ENCODE measurements at regions not wholly inside any gene's neighbourhood (a gene's known extent, or its start where the extent isn't known, plus 50 kb on each side); places are given as distances from the start of the nearest gene placed in this dataset.

- TF ChIP-seq EZH2 (IDR thresholded peaks at IDR 0.05) = no peak
- no peak for TF ChIP-seq JUND (IDR thresholded peaks at IDR 0.05)
- no peak for TF ChIP-seq EZH2phosphoT487 (IDR thresholded peaks at IDR 0.05; ENCODE audit: borderline replicate concordance)
- TF ChIP-seq ZFX (IDR thresholded peaks at IDR 0.05) = no peak
Measured at GRCh38 chr13:26909477-26909876, 148.9 kb upstream of the GPR12 start (continued).

DNA sequence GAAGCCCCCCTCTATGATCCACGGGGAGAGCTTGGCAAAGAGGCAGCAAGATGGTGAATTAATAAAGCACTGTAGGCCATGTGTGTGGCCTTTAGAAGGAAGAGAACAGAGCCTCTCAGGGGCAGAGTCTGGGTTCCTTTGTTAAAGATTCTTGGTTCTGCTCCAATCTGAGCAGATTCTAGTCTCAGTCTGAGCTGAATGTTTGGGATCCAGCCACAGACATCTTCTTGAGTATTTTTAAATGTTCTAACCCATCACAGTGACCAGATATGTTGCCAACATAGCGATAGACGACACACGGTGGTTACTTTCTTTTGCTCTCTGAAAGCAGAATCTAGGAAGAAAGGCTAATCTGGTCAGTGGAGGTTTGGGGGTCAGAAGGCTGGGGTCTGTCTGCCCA, 147.5 kb upstream of the GPR12 start:
- no peaks in the 10 kb centered on the region for H3K79me2 ChIP-seq (ENCODE audit: insufficient read depth, low read length)
- H3K9me3 ChIP-seq (ENCODE audit: control insufficient read depth in 1 of 2, insufficient read depth in 1 of 2, low read depth in 1 of 2, low read length in 2 of 2) = no peaks in the 10 kb centered on the region
- H3K27ac ChIP-seq (ENCODE audit: low read depth, low read length) = no peak overlapping the region
- no peak overlapping the region for H3K4me3 ChIP-seq (replicated peaks in 1 of 2; ENCODE audit: low read depth in 1 of 2, low read length in 2 of 2)
- no peaks in the 10 kb centered on the region for H3K9me2 ChIP-seq (ENCODE audit: insufficient read depth)
- no peaks in the 10 kb centered on the region for H4K20me1 ChIP-seq (ENCODE audit: insufficient read depth)
- ChIA-PET RAD21 (ENCODE audit: low non-redundant PET in 1 of 2, low total read pairs in 2 of 2, uncharacterized antibody in 2 of 2, unreplicated experiment in 2 of 2) (no interaction called here), POLR2A (no interaction called here), CTCF (no interaction called here)
- intact Hi-C loops (cut with micrococcal nuclease) = no loop called here
- ATAC-seq (no peak), DNase-seq (ENCODE audit: low read depth, low spot score) (no peak)
- H3K36me3 ChIP-seq (ENCODE audit: control insufficient read depth in 1 of 2, insufficient read depth in 2 of 2, low read length in 2 of 2) = no peaks in the 10 kb centered on the region
- H3K9ac ChIP-seq (ENCODE audit: low read length) = no peak overlapping the region
- H3K4me1 ChIP-seq (ENCODE audit: control insufficient read depth in 1 of 2, insufficient read depth in 2 of 2, low read length in 2 of 2) = no peaks in the 10 kb centered on the region
- no TSS peak for BruUV-seq (replicated peaks)
- H3K4me2 ChIP-seq (ENCODE audit: low read length) = no peak overlapping the region
- H3K27me3 ChIP-seq (ENCODE audit: insufficient read depth, low read length) = peaks cover 62% of the 10 kb centered on the region
- no peak for TF ChIP-seq ZNF274 (IDR thresholded peaks at IDR 0.05; ENCODE audit: low read depth, low read length)
- no peak for TF ChIP-seq EZH2phosphoT487 (IDR thresholded peaks at IDR 0.05; ENCODE audit: borderline replicate concordance)
- TF ChIP-seq REST (IDR thresholded peaks at IDR 0.05; ENCODE audit: low read depth) = no peak
- TF ChIP-seq ATF3 (IDR thresholded peaks at IDR 0.05) = no peak
- TF ChIP-seq POLR2AphosphoS5 (IDR thresholded peaks at IDR 0.05; ENCODE audit: low read depth, low read length) = no peak
- TF ChIP-seq SIN3A (IDR thresholded peaks at IDR 0.05; ENCODE audit: low read depth) = no peak
- no peak for TF ChIP-seq EGR1 (IDR thresholded peaks at IDR 0.05; ENCODE audit: low read depth)
- no peak overlapping the region for H2AFZ ChIP-seq (ENCODE audit: low read depth, low read length, poor library complexity, severe bottlenecking)
